DND-41 (cell line): ENCODE measurements at regions not wholly inside any gene's neighbourhood (a gene's known extent, or its start where the extent isn't known, plus 50 kb on each side); places are given as distances from the start of the nearest gene placed in this dataset.

Experiments used
- ATAC-seq: fragments of 200-7000 bp; cut with Tn5 transposase; 3 replicates; pipeline ENCODE4 v1.9.1; 2021; ENCODE audit warnings: low read depth; ENCODE audit not compliant: insufficient read depth
- DNase-seq: peaks from one replicate; pipeline ENCODE4 v3.0.0-alpha.2; 2020
- H2AFZ ChIP-seq: 2 replicates; pipeline ENCODE4 v1.6.0; 2012; ENCODE audit warnings: low read depth, low read length
- H3K27ac ChIP-seq: 2 replicates; pipeline ENCODE4 v1.5.1; 2012; ENCODE audit warnings: low read length, inconsistent platforms
- H3K27me3 ChIP-seq: fragments of 200-600 bp; sonication (generic); 2 replicates; pipeline ENCODE4 v1.6.0; 2012; ENCODE audit warnings: low read length, mild to moderate bottlenecking, inconsistent platforms; ENCODE audit not compliant: insufficient read depth, poor library complexity
- H3K36me3 ChIP-seq: 2 replicates; pipeline ENCODE4 v1.5.1; 2012; ENCODE audit warnings: low read length, inconsistent platforms; ENCODE audit not compliant: insufficient read depth
- H3K4me1 ChIP-seq: 2 replicates; pipeline ENCODE4 v1.5.1; 2012; ENCODE audit warnings: mild to moderate bottlenecking, low read length; ENCODE audit not compliant: insufficient read depth
- H3K4me2 ChIP-seq: 2 replicates; pipeline ENCODE4 v1.6.0; 2012; ENCODE audit warnings: mild to moderate bottlenecking, moderate library complexity, low read length, inconsistent platforms; ENCODE audit not compliant: insufficient read depth
- H3K4me3 ChIP-seq, 2 experiments: fragments of 200-600 bp in 1 of 2; shearing (Covaris generic) in 1 of 2; 2 replicates each; pipeline ENCODE4 v1.5.1; 2012 to 2016; ENCODE audit warnings: inconsistent platforms in 2 of 2, low read length in 2 of 2, mild to moderate bottlenecking in 2 of 2, low read depth in 1 of 2, moderate library complexity in 1 of 2
- H3K79me2 ChIP-seq: 2 replicates; pipeline ENCODE4 v1.6.0; 2012; ENCODE audit warnings: low read length, inconsistent platforms; ENCODE audit not compliant: insufficient read depth
- H3K9ac ChIP-seq: 2 replicates; pipeline ENCODE4 v1.6.0; 2012; ENCODE audit warnings: low read depth, mild to moderate bottlenecking, inconsistent platforms, low read length, moderate library complexity
- H3K9me3 ChIP-seq: 2 replicates; pipeline ENCODE4 v1.5.1; 2012; ENCODE audit warnings: low read length, moderate library complexity, mild to moderate bottlenecking, inconsistent platforms; ENCODE audit not compliant: insufficient read depth, severe bottlenecking
- H4K20me1 ChIP-seq: 2 replicates; pipeline ENCODE4 v1.6.0; 2012; ENCODE audit warnings: low read length; ENCODE audit not compliant: insufficient read depth
- EZH2 ChIP-seq: IDR thresholded peaks from 3 replicates; pipeline ENCODE4 v1.6.1; 2012; ENCODE audit warnings: borderline replicate concordance, low read depth, mild to moderate bottlenecking, moderate library complexity, low read length, inconsistent platforms; ENCODE audit not compliant: severe bottlenecking
- TF ChIP-seq, protein P1 (sequence below): IDR thresholded peaks from 2 replicates; pipeline ENCODE4 v1.5.1; 2012; ENCODE audit warnings: borderline replicate concordance, low read length, moderate library complexity, mild to moderate bottlenecking; ENCODE audit not compliant: poor library complexity, severe bottlenecking; ENCODE audit errors: extremely low read depth

DNA sequence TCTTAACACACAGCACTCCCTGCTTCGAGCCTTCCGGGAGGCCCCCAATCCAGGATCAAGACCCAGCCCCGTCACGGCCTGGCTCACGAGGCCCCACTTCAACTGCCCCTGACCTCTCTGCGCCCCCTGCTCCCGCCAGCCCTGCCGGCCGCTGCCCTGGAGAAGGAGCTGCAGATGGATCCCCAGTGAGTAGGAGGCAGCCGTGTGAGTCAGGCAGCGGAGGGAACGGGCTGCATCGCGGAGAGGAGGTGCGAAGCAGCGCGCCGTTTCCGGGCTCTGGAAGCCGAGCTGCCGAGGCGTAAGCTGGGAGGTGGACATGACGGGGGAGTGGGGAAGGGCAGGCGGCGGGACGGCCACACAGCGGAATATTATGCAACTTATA lies 133.4 kb downstream of the TPRA1 start:
- Histone ChIP-seq H3K4me2 (no peak overlapping the region), H2AFZ (no peak overlapping the region), H3K9ac (no peak overlapping the region), H4K20me1 (peaks cover 10% of the 10 kb centered on the region), H3K27me3 (peaks cover 13% of the 10 kb centered on the region), H3K36me3 (no peaks in the 10 kb centered on the region), H3K9me3 (no peaks in the 10 kb centered on the region), H3K27ac (no peak overlapping the region), H3K4me1 (no peaks in the 10 kb centered on the region), H3K4me3 (no peak overlapping the region), H3K79me2 (no peaks in the 10 kb centered on the region)
- TF ChIP-seq, protein P1, sequence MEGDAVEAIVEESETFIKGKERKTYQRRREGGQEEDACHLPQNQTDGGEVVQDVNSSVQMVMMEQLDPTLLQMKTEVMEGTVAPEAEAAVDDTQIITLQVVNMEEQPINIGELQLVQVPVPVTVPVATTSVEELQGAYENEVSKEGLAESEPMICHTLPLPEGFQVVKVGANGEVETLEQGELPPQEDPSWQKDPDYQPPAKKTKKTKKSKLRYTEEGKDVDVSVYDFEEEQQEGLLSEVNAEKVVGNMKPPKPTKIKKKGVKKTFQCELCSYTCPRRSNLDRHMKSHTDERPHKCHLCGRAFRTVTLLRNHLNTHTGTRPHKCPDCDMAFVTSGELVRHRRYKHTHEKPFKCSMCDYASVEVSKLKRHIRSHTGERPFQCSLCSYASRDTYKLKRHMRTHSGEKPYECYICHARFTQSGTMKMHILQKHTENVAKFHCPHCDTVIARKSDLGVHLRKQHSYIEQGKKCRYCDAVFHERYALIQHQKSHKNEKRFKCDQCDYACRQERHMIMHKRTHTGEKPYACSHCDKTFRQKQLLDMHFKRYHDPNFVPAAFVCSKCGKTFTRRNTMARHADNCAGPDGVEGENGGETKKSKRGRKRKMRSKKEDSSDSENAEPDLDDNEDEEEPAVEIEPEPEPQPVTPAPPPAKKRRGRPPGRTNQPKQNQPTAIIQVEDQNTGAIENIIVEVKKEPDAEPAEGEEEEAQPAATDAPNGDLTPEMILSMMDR, result no peak
- TF ChIP-seq EZH2, result no peak
- ATAC-seq, result no peak
- no peak for DNase-seq

DNA sequence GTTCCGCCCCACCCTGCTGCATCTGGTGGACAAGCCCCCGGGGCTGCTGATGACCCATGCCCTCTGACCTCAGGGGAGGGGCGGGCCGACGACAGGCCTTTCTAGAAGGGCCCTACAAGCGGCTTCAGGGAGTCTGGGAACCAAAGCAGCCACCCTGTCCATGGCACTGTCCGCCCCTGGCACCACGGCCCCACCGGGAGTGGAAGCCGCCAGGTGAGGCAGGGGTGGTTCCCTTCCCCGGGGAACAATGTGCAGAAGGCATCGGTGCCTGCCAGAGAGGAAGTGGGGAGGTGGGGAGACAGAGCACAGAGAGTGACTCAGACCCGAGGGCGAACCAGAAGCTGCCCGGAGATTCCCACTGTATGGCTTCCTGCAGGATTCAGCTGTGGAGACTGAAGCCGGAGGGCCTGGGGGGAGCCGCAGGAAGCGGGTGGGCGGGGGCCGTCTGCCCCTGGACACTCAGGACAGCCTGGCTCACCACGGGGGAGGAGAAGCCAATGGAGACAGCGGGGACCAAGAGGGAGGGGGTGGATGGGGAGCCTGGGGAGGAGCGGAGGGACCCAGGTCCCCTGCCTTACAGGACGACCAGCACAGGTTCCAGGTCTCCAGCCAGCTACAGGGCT lies 134.0 kb downstream of the TPRA1 start:
- H3K9ac ChIP-seq, result no peak overlapping the region
- ATAC-seq, result no peak
- no peaks in the 10 kb centered on the region for H3K36me3 ChIP-seq
- H3K4me3 ChIP-seq, result no peak overlapping the region
- no peak overlapping the region for H3K4me2 ChIP-seq
- no peak overlapping the region for H3K27ac ChIP-seq
- H3K9me3 ChIP-seq, result no peaks in the 10 kb centered on the region
- TF ChIP-seq EZH2, result no peak
- TF ChIP-seq, protein P1, result no peak
- H4K20me1 ChIP-seq, result peaks cover 10% of the 10 kb centered on the region
- DNase-seq, result no peak
- H3K79me2 ChIP-seq, result no peaks in the 10 kb centered on the region
- no peak overlapping the region for H2AFZ ChIP-seq
- H3K4me1 ChIP-seq, result no peaks in the 10 kb centered on the region
- H3K27me3 ChIP-seq, result peaks cover 13% of the 10 kb centered on the region

DNA sequence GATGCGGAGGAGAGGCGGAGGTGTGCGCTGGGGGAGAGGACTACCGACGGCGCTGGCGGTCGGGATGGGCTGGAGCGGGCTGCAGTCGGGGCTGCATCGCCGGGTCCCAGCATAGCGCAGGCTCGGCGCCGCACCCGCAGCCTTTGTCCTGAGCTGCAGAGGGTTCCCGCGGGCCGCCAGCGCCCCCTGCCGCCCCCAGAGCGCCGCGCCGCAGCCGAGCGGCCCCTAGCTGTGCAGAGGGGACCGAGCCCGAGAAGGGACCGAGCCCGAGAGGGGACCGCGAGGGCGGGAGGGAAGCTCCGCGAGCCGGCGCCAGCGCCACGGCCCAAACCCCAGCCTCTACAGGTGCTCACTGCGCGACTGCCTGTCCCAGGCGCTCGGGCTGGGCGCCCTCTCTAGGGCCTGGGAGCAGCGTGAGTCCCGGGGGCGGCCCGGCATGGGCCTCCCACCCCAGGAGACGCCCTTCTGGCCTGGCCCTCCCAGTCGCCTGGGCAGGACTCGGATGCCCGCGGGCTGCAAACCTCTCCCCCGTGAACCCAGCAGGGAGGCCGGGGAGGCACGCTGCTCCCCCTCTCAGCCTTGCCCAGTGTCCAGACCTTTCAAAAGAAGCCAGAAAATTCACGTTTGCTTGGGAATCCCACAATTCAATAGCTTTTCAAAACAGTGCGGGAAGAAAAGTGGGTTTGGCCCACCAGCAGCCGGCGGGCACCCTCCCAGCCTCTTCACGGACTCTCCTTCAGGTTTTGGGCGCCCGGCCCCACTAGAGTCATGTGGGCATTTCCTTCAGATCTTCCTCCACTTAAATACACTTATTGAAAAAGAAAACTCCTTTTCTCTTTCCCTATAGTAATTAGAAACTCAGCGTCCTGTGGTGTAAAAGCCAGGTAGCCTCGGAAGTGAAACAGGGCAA lies 134.7 kb downstream of the TPRA1 start:
- Histone ChIP-seq H3K36me3 (no peaks in the 10 kb centered on the region), H3K4me1 (no peaks in the 10 kb centered on the region), H4K20me1 (peaks cover 10% of the 10 kb centered on the region), H3K4me2 (no peak overlapping the region), H3K27ac (no peak overlapping the region), H3K79me2 (no peaks in the 10 kb centered on the region), H3K4me3 (no peak overlapping the region), H3K9me3 (no peaks in the 10 kb centered on the region), H2AFZ (no peak overlapping the region), H3K27me3 (peaks cover 13% of the 10 kb centered on the region), H3K9ac (no peak overlapping the region)
- DNase-seq (peak; percentile 64), ATAC-seq (peak; percentile 91)
- TF ChIP-seq, protein P1, result peak; percentile 69
- peak; percentile 27 for TF ChIP-seq EZH2
